ENCODE measurements at regions not wholly inside any gene's neighbourhood (a gene's known extent, or its start where the extent isn't known, plus 50 kb on each side); places are given as distances from the start of the nearest gene placed in this dataset.

DNA sequence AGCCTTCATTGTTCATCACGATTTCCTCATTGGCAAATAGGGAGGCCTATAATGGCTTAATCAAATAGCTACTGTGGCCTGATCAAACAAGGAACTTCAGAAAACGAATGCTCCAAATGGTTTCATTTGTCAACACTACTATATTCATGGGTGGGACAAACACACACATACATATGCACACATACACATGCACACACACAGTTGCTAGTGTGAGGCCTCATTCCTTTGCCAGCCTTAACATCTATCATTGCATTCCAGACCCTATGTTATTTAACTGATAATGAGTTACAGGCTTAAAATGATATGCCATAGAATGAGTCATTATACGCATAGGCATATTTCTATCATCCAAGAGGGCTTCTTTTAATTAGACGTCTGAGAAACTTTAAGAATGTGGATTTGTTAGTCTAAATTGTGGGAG, 140.2 kb downstream of the KLF5 start:
- DNase-seq (ENCODE audit: low spot score): no peak

DNA sequence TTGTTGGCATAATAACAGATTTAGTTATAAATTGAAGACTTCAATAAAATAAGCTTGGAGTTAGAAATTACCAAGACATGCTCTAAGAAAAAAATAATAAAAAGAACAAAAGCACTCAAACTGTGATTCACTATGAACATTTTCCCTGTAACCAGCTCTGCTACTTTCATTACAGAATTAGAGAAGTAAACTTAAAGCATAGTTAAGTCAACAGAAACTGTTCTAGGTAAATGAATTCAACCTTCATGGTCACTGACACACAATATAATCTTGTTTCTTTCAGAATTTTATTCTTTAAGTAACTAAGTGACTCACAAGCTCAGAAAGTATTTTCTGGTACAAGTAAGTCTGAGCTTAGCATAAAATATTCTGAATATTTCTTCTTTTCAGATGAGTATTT, 136.3 kb downstream of the KLF5 start:
- DNase-seq (ENCODE audit: low spot score): no peak

GRCh38 chr13:73194310-73194709, 135.5 kb downstream of the KLF5 start:
- no peak for DNase-seq (ENCODE audit: low spot score)

- DNase-seq (ENCODE audit: low spot score): no peak
Observed at GRCh38 chr13:73193554-73193953, 134.7 kb downstream of the KLF5 start.

- no peak for DNase-seq (ENCODE audit: low spot score)
Observed at GRCh38 chr13:73190477-73190876, 131.7 kb downstream of the KLF5 start.

GRCh38 chr13:73189776-73190175, 131.0 kb downstream of the KLF5 start:
- no peak for DNase-seq (ENCODE audit: low spot score)

DNA sequence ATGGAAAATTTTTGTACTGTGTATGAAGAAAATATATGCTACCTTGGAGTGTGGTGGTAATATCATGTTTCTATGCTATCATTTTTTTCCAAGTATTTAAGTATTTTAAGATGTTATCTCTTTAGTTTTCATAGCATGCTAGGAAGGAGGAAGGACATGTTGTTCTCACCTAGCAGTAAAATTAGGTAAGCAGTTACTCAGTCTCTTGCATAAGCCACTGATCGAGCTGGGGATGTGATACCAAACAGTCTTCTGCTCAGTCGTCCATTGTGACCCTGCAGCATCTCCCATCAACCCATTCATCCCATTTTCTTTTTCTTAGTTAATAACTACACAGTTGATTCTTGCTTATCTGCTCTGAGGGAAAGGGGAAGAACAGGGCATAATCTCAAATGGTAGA, 130.6 kb downstream of the KLF5 start:
- no peak for DNase-seq (ENCODE audit: low spot score)

- DNase-seq (ENCODE audit: low spot score): no peak
Observed at GRCh38 chr13:73187106-73187505, 128.3 kb downstream of the KLF5 start.

GRCh38 chr13:73179650-73180274, 121.0 kb downstream of the KLF5 start:
- DNase-seq (ENCODE audit: low spot score): no peak

- DNase-seq (ENCODE audit: low spot score): no peak
Observed at GRCh38 chr13:73177916-73178565, 119.2 kb downstream of the KLF5 start.

GRCh38 chr13:73177017-73177416, 118.2 kb downstream of the KLF5 start:
- no peak for DNase-seq (ENCODE audit: low spot score)

- no peak for DNase-seq (ENCODE audit: low spot score)
Observed at GRCh38 chr13:73174521-73175010, 115.8 kb downstream of the KLF5 start.

GRCh38 chr13:73173279-73173811, 114.5 kb downstream of the KLF5 start:
- DNase-seq (ENCODE audit: low spot score): no peak

- no peak for DNase-seq (ENCODE audit: low spot score)
Observed at GRCh38 chr13:73171926-73172325, 113.1 kb downstream of the KLF5 start.

GRCh38 chr13:73171271-73171682, 112.5 kb downstream of the KLF5 start:
- DNase-seq (ENCODE audit: low spot score): no peak

DNA sequence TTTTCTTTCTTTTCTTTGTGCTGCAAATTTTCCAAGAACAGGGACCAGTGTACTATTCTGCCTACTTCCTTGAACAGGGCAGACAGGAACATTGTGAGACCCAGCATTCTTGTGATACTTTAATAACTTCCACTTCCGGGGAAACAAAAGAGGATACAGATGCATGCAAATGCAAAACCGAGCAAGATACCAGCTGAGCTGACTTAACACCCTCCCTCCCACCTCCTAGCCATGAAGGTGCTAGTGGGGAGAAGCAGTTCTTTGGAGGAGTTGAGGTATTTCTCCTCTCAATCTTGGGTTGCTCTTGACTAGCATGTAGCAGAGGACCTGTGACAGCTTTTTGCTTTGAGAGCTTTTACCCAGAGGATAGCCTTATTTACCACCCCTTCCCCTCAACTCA, 111.2 kb downstream of the KLF5 start:
- DNase-seq (ENCODE audit: low spot score): no peak

DNA sequence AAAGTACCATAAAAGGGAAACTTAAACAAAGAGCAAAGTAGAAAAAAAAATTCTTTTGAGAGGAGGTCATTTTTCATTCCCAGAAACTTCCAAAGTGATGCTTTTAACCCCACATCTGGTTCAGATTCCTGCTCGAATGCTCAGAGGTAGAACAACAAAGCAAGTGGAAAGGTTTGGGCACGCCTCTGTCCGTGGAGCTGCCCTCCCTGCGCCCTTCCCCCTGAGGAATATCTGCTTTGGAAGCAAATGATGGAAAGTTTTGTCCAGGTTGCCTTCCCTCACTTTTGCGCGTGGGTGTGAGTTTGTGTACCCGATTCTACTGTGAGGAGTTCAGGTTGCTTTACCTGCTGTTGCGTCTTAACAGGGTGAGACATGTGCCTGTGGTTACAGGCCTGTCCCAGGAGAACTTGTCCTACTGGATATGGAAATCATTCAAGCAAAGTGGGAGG, 110.2 kb downstream of the KLF5 start:
- no peak for DNase-seq (ENCODE audit: low spot score)

GRCh38 chr13:73168226-73168952, 109.6 kb downstream of the KLF5 start:
- DNase-seq (ENCODE audit: low spot score): no peak

DNA sequence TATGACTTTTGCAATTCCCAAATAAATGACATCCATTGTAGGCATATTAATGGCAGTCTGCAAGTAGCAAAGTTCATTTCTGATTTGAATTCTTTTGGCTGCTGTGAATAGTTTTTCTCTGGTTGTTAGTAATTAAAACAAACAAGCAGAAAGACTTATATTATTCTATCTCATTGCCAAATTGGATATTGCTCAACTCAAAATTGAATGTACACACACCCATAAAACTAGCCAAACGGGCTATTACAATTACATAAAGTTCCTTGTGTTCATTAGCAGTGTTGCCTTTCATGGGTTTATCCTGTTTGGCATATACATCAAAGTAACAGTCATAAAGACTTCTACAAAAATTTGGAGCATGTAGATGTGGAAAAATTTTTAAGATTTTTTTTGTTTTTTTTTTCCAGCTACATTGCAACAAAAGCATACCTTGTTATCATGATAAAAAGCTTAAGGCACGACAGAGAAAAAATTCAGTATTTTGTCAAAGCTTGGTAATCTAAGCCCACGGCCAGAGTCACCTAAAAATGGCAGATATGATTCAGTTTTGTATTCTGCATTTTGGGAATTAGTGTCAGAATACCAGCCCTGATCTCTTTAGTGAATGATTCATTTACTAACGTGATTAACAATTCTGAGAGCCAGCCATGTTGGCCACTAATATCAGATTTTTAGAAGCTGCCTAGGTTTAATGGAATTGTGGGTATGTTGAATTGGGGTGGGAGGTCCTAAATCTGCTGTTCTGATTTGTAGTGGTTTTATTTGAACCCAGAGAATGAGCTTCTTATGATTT, 108.4 kb downstream of the KLF5 start:
- DNase-seq (ENCODE audit: low spot score): no peak

DNA sequence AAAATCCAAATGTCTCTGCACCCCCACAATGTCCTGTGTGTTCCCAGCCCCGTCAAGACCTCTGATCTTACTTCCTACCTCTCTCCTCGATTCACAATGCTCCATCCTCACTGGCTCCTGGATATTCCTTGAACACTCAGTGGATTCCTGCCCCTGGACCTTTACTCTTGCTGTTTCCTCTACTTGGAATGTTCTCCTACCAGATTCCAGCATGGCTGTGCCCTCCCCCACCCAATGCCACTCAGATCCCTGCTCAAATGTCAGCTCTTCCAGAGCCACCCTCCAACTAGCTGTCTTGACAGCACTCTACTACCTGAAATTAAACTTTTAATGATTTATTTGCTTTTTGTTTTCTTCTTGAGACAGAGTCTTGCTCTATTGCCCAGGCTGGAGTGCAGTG, 107.4 kb downstream of the KLF5 start:
- DNase-seq (ENCODE audit: low spot score): no peak

DNA sequence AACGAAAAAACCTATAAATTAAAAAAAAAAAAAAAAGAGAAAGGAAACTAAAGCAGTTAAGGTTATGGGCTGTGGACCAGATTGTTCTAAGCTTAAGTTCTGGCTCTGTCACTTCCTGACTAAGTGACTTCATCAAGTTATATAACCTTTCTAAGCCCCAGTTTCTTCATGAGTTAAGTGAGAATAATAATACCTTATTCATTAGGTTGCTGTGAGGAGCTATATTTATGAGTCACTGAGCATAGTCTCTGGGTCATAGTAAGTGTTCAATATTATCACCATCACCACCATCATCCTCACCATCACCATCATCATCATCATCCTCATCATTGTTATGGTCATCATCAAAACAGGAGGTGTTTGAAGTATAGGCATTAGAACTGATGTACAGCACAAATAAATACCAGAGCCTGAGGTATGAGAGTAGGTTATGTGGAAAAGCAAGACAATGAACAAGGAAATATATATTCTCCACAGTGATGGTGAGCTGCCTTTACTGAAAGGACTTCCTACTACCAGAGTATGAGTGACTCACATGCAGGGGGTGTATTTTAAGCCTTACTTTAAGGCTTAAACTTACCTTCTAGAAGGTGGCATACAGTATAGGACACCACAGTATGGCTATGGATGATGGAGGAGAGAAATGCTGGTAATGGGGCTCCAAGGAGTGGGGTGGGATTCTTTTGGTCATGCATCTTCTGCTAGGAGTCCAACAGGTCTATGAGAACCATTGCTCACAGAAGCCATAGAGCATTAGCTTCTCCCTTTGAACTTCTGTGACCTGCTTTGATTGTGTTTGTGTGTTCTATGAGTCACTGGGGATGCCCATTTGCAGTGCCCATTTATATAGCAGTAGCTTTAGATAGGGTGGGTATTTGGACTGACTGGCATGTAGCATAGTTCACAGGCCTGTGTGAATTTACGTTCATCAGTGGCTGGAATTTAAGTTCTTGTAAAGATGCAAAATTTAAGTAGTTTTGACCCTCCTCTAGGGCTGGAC, 104.4 kb downstream of the KLF5 start:
- no peak for DNase-seq (ENCODE audit: low spot score)
